Activated naive CD8-positive, alpha-beta T cell treated with anti-CD3 and anti-CD28 coated beads, Interleukin-2, amount 50 U/mL, for 24 hours (primary cell): ENCODE measurements at regions not wholly inside any gene's neighbourhood (a gene's known extent, or its start where the extent isn't known, plus 50 kb on each side); places are given as distances from the start of the nearest gene placed in this dataset.

Experiments
- ATAC-seq: fragments of 150-1000 bp; cut with Tn5 transposase; one replicate; pipeline ENCODE4 v1.10.0; 2021
- DNase-seq: peaks from one replicate; pipeline ENCODE4 v3.0.0; 2021
- H3K27ac Mint-ChIP-seq: one replicate; pipeline ENCODE4 v1.8.0; 2021; ENCODE audit warnings: mild to moderate bottlenecking, mixed read lengths
- H3K27me3 Mint-ChIP-seq: one replicate; pipeline ENCODE4 v1.8.0; 2021; ENCODE audit warnings: mixed read lengths
- H3K36me3 Mint-ChIP-seq: one replicate; pipeline ENCODE4 v1.8.0; 2021; ENCODE audit warnings: low read depth, mixed read lengths
- H3K4me1 Mint-ChIP-seq: one replicate; pipeline ENCODE4 v1.8.0; 2021; ENCODE audit warnings: mixed read lengths
- H3K4me3 Mint-ChIP-seq: one replicate; pipeline ENCODE4 v1.8.0; 2021; ENCODE audit warnings: mild to moderate bottlenecking, moderate library complexity, mixed read lengths
- H3K9me3 Mint-ChIP-seq: one replicate; pipeline ENCODE4 v1.8.0; 2021; ENCODE audit warnings: mixed read lengths

GRCh38 chr9:126145887-126146253 lies 180.8 kb upstream of the MVB12B start:
- Mint-ChIP-seq H3K27ac (peak overlapping the region; percentile 19), H3K9me3 (peaks cover under 1% of the 10 kb centered on the region), H3K4me3 (peak overlapping the region; percentile 16)

GRCh38 chr9:126146254-126147145 lies 180.1 kb upstream of the MVB12B start:
- H3K4me3 Mint-ChIP-seq, result peak overlapping the region; percentile 16
- H3K9me3 Mint-ChIP-seq, result no peaks in the 10 kb centered on the region
- DNase-seq (peak; percentile 21), ATAC-seq (peak; percentile 83)
- H3K27ac Mint-ChIP-seq, result peak overlapping the region; percentile 19
- H3K27me3 Mint-ChIP-seq, result peaks cover 33% of the 10 kb centered on the region
- no peaks in the 10 kb centered on the region for H3K36me3 Mint-ChIP-seq
- peaks cover 10% of the 10 kb centered on the region for H3K4me1 Mint-ChIP-seq

More at GRCh38 chr9:126145887-126146253, 180.8 kb upstream of the MVB12B start:
- H3K4me1 Mint-ChIP-seq, result peaks cover 10% of the 10 kb centered on the region
- no peaks in the 10 kb centered on the region for H3K36me3 Mint-ChIP-seq
- H3K27me3 Mint-ChIP-seq, result peaks cover 38% of the 10 kb centered on the region
- DNase-seq (no peak), ATAC-seq (no peak)

DNA sequence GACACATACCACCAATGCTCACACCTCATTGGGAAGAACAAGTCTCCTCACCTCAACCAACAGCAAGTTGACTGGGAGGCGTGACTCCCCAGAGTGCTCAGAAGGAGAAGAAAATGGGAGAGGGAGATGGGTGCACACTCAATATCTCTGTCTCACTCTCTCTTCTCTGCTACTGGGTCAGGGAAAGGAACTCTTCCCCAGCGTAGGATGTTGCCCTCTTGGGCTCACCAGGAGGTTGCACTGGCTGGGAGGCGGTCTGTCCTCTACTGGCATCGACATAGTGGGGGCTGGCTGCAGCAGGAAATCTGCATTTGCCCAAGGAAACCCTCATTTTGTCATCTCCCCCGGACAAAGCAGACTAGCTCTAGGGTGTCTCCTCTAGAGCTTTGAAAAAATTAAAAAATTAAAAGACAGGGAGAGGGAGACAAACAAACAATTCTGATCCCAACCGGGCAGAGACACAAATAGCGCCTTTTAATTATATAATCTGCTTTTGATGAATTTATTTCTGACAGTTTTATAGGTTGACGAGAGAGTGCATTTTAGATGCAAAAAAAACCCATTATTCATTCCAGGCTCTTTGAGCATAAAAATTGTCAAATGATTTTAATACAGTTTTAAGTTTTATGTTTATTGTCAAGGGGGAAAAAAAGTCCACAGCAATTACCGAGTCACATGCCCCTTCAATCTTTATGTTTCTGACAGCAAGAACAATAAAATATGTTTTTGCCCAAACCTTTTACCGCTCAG lies 179.3 kb upstream of the MVB12B start:
- H3K36me3 Mint-ChIP-seq, result no peaks in the 10 kb centered on the region
- H3K9me3 Mint-ChIP-seq, result no peaks in the 10 kb centered on the region

DNA sequence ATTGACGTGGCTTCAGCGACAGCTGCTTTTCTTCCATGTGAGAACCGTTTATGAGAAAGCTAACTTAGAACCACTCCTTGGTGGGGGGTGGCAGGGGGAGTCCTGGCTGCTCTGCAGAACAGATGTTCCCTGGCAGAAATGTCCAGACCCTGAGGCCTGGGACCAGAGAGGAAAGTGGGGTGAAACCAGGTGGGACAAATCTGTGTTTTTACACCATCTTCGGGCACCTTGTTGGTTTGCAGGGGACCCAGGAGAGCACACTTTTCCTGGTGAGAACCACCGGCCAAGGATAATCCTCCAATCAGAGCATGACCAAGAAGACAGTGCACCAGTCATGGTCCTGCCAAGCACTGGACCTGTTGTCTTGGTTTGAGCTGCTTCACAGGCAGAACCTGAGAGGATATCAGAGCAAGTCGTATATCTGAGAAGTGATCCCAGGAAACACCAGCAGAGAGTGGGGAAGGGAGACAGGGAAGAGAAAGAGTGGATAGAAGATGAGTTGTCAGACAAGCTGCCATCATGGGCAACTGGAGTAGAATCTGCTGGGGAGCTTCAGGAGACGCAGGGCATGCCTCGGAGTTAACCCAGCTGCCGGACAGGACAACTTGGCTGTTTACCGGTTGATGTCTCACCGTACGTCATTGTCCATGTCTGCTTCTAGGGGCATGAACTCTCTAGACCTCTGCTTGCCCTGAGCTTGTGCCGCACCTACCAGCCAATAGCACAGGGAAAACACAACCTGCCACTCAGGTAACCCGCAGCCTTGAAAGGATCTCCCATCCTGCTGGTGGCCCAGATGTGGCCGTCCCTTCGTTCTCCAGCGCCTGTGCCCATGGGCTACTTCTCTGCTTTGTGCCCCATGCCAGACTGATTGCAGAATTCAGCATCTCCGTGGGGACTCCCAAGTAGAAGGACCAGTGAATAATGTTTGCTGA lies 178.4 kb upstream of the MVB12B start:
- Mint-ChIP-seq H3K4me1 (peaks cover 10% of the 10 kb centered on the region), H3K36me3 (no peaks in the 10 kb centered on the region), H3K27me3 (peaks cover 25% of the 10 kb centered on the region), H3K27ac (no peak overlapping the region), H3K4me3 (no peak overlapping the region), H3K9me3 (no peaks in the 10 kb centered on the region)
- DNase-seq, result no peak
- ATAC-seq, result no peak

More for the DNA sequence above, 179.3 kb upstream of the MVB12B start:
- Mint-ChIP-seq H3K4me3 (no peak overlapping the region), H3K27me3 (peaks cover 28% of the 10 kb centered on the region), H3K27ac (no peak overlapping the region), H3K4me1 (peaks cover 10% of the 10 kb centered on the region)
- ATAC-seq, result no peak
- DNase-seq, result no peak

DNA sequence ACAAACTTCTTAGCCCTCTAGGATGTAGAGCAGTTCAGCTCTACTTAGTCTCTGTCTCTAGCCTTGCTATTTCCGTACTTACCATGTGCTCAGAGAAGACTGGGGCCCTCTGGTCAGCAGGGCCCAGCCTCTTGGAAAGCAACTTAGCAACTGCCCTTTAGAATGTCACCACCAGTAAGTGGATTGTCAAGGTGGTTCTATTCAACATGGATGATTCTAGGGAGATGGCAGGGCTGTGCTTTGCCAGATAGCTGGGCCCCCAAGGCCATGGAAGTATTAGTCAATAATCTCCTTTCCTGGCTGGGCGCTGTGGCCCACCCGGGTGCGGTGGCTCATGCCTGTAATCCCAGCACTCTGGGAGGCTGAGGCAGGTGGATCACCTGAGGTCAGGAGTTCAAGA lies 177.6 kb upstream of the MVB12B start:
- ATAC-seq (no peak), DNase-seq (no peak)
- no peaks in the 10 kb centered on the region for H3K9me3 Mint-ChIP-seq

DNA sequence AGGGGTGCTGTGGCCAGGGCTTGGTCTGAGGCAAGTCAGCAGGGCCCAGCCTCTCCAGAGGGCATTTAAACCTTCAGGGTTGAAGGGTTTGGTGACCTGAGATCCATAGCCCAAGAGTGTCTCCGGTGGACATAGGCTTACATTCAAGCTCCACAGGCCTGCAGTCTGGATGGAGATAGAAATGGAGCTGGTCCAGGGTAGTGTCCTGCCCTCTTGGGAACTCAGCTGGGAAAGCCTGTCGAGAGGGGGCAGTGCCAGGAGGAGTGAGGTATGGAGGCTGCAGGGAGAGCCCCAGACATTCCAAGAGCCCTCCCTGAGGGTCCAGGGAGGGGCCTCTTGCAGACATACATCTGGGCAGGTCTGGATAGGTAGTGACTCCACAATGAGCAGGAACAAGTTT lies 177.0 kb upstream of the MVB12B start:
- H3K4me1 Mint-ChIP-seq, result peaks cover 10% of the 10 kb centered on the region
- ATAC-seq (no peak), DNase-seq (no peak)
- no peaks in the 10 kb centered on the region for H3K9me3 Mint-ChIP-seq
- H3K36me3 Mint-ChIP-seq, result no peaks in the 10 kb centered on the region
- no peak overlapping the region for H3K27ac Mint-ChIP-seq
- peaks cover 25% of the 10 kb centered on the region for H3K27me3 Mint-ChIP-seq
- no peak overlapping the region for H3K4me3 Mint-ChIP-seq

More for the DNA sequence above, 177.6 kb upstream of the MVB12B start:
- H3K4me1 Mint-ChIP-seq, result peaks cover 10% of the 10 kb centered on the region
- H3K36me3 Mint-ChIP-seq, result no peaks in the 10 kb centered on the region
- peaks cover 28% of the 10 kb centered on the region for H3K27me3 Mint-ChIP-seq
- no peak overlapping the region for H3K27ac Mint-ChIP-seq
- H3K4me3 Mint-ChIP-seq, result no peak overlapping the region

GRCh38 chr9:126150411-126151030 lies 176.1 kb upstream of the MVB12B start:
- peaks cover 19% of the 10 kb centered on the region for H3K27me3 Mint-ChIP-seq
- no peak overlapping the region for H3K27ac Mint-ChIP-seq
- peaks cover 10% of the 10 kb centered on the region for H3K4me1 Mint-ChIP-seq
- no peaks in the 10 kb centered on the region for H3K36me3 Mint-ChIP-seq
- ATAC-seq, result no peak
- H3K4me3 Mint-ChIP-seq, result no peak overlapping the region
- H3K9me3 Mint-ChIP-seq, result no peaks in the 10 kb centered on the region
- DNase-seq, result no peak

GRCh38 chr9:126151031-126151685 lies 175.5 kb upstream of the MVB12B start:
- H3K4me1 Mint-ChIP-seq, result peaks cover 7% of the 10 kb centered on the region
- no peaks in the 10 kb centered on the region for H3K36me3 Mint-ChIP-seq
- no peaks in the 10 kb centered on the region for H3K9me3 Mint-ChIP-seq
- peaks cover 15% of the 10 kb centered on the region for H3K27me3 Mint-ChIP-seq
- no peak for ATAC-seq
- no peak for DNase-seq
- H3K4me3 Mint-ChIP-seq, result no peak overlapping the region
- no peak overlapping the region for H3K27ac Mint-ChIP-seq

- Mint-ChIP-seq H3K4me1 (peaks cover 1% of the 10 kb centered on the region), H3K27ac (no peak overlapping the region), H3K36me3 (no peaks in the 10 kb centered on the region), H3K4me3 (no peak overlapping the region), H3K9me3 (no peaks in the 10 kb centered on the region), H3K27me3 (peaks cover 14% of the 10 kb centered on the region)
- ATAC-seq (no peak), DNase-seq (no peak)
Observed at GRCh38 chr9:126151686-126152134, 174.9 kb upstream of the MVB12B start.

DNA sequence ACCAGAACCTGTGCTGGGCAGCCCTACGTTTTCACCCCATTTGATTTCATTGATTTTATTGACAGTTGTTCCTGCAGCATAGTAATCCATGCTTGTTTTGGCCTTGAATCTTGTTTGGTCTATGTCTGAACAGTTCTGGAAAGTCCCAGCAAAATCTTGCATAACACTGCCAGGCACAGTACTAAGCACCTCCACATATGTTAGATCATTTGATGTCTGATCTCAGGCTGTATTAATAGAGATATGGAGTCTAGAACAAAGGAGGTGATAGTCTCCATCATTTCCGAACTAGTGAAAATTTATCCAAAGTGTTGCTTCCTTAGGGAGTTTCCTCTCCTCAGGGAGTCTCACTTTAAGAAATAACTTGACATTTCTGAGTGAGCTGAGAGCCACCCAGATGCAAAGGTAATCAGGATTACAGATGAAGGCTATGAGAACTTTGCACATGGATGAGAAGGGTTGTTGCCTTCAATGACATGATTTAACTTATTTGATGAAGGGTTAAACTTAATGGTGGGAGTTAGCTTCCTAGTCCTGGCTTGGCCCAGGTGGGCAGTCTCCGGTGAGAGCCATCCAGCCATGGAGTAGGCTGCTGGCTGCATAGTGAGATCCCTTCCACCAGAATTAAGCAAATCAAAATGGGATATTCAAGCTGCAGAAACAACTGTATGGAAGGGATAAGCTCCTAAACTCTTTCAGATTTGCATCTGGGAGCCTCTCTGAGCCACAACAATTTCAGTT lies 173.8 kb upstream of the MVB12B start:
- H3K9me3 Mint-ChIP-seq, result no peaks in the 10 kb centered on the region

GRCh38 chr9:126153382-126153781 lies 173.2 kb upstream of the MVB12B start:
- Mint-ChIP-seq H3K4me3 (no peak overlapping the region), H3K9me3 (no peaks in the 10 kb centered on the region), H3K36me3 (no peaks in the 10 kb centered on the region), H3K27me3 (peaks cover 12% of the 10 kb centered on the region), H3K4me1 (no peaks in the 10 kb centered on the region), H3K27ac (no peak overlapping the region)
- DNase-seq, result no peak
- ATAC-seq, result no peak

More for the DNA sequence above, 173.8 kb upstream of the MVB12B start:
- no peak overlapping the region for H3K27ac Mint-ChIP-seq
- DNase-seq, result no peak
- H3K4me3 Mint-ChIP-seq, result no peak overlapping the region
- H3K36me3 Mint-ChIP-seq, result no peaks in the 10 kb centered on the region
- ATAC-seq, result no peak
- no peaks in the 10 kb centered on the region for H3K4me1 Mint-ChIP-seq
- peaks cover 12% of the 10 kb centered on the region for H3K27me3 Mint-ChIP-seq

- no peak for DNase-seq
- Mint-ChIP-seq H3K9me3 (no peaks in the 10 kb centered on the region), H3K4me1 (no peaks in the 10 kb centered on the region), H3K36me3 (no peaks in the 10 kb centered on the region), H3K27me3 (peaks cover 7% of the 10 kb centered on the region), H3K4me3 (no peak overlapping the region), H3K27ac (no peak overlapping the region)
- no peak for ATAC-seq
Observed at GRCh38 chr9:126154182-126154827, 172.3 kb upstream of the MVB12B start.
